ENCODE measurements at regions not wholly inside any gene's neighbourhood (a gene's known extent, or its start where the extent isn't known, plus 50 kb on each side); places are given as distances from the start of the nearest gene placed in this dataset.

DNA sequence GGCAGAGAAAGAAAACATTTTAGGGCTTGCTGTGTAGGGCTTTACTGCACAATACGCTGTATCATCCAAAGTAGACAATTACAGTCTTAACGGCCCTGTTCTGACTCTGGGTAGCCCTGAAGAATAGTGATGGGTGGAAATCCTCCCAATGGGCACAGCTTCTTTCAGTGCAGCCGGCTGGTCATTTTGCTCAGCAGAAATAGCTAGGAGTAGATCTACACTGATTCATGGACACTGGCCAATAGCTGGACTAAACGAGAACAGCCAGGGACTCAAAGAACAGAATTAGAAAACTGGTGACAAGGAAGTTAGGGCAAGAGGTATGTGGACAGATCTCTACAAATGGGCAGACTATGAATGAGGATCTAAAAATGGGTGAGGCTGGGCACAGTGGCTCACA lies 69.3 kb downstream of the IARS1 start:
- no peaks in the 10 kb centered on the region for H3K9me2 ChIP-seq (replicated peaks; ENCODE audit: control insufficient read depth, low read length)
- no peaks in the 10 kb centered on the region for H3K4me1 ChIP-seq (ENCODE audit: control insufficient read depth, low read length)
- H3F3A ChIP-seq (ENCODE audit: control insufficient read depth, insufficient read depth): no peaks in the 10 kb centered on the region
- H3K9me3 ChIP-seq (ENCODE audit: control insufficient read depth, insufficient read depth, low read length): no peaks in the 10 kb centered on the region
- no peak overlapping the region for H3K27ac ChIP-seq (ENCODE audit: low read depth, low read length)
- peaks cover 72% of the 10 kb centered on the region for H3K36me3 ChIP-seq (ENCODE audit: control insufficient read depth, low read length)
- no peak overlapping the region for H3K4me2 ChIP-seq (ENCODE audit: low read length)
- no peaks in the 10 kb centered on the region for H4K20me1 ChIP-seq (ENCODE audit: control insufficient read depth, insufficient read depth, low read depth, low read length)
- peaks cover 36% of the 10 kb centered on the region for H3K79me2 ChIP-seq (ENCODE audit: control insufficient read depth, low read length)
- no peaks in the 10 kb centered on the region for H3K27me3 ChIP-seq (ENCODE audit: control insufficient read depth, low read length)
- TF ChIP-seq, protein P1, sequence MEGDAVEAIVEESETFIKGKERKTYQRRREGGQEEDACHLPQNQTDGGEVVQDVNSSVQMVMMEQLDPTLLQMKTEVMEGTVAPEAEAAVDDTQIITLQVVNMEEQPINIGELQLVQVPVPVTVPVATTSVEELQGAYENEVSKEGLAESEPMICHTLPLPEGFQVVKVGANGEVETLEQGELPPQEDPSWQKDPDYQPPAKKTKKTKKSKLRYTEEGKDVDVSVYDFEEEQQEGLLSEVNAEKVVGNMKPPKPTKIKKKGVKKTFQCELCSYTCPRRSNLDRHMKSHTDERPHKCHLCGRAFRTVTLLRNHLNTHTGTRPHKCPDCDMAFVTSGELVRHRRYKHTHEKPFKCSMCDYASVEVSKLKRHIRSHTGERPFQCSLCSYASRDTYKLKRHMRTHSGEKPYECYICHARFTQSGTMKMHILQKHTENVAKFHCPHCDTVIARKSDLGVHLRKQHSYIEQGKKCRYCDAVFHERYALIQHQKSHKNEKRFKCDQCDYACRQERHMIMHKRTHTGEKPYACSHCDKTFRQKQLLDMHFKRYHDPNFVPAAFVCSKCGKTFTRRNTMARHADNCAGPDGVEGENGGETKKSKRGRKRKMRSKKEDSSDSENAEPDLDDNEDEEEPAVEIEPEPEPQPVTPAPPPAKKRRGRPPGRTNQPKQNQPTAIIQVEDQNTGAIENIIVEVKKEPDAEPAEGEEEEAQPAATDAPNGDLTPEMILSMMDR (IDR thresholded peaks at IDR 0.05; ENCODE audit: low read depth, low read length, poor library complexity, severe bottlenecking): no peak
- no peak for TF ChIP-seq EZH2phosphoT487 (IDR thresholded peaks at IDR 0.05; ENCODE audit: borderline replicate concordance, low read length)
- H3K4me3 ChIP-seq (ENCODE audit: low read length): no peak overlapping the region

DNA sequence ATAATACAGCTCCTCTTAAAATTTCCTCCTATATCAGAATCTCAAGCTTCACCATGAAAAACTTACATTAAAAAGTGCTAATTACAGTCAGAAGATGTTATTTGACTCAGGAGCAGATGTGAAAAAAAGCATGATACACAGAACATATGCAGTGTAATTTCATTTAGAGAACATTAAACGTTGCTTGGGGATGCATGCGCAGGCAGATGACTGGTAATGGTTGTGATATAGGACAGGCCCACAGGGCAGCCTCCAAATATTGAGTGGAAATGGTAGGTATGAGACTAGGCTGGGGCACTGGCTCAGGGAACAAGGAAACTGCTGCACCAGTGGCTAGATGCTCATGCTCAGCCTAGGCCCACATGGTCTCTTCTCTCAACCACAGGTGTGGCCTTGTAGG lies 69.7 kb downstream of the IARS1 start:
- no peaks in the 10 kb centered on the region for H3K27me3 ChIP-seq (ENCODE audit: control insufficient read depth, low read length)
- no peaks in the 10 kb centered on the region for H3K4me1 ChIP-seq (ENCODE audit: control insufficient read depth, low read length)
- no peaks in the 10 kb centered on the region for H3K9me2 ChIP-seq (replicated peaks; ENCODE audit: control insufficient read depth, low read length)
- H3K9me3 ChIP-seq (ENCODE audit: control insufficient read depth, insufficient read depth, low read length): no peaks in the 10 kb centered on the region
- no peaks in the 10 kb centered on the region for H4K20me1 ChIP-seq (ENCODE audit: control insufficient read depth, insufficient read depth, low read depth, low read length)
- peaks cover 36% of the 10 kb centered on the region for H3K79me2 ChIP-seq (ENCODE audit: control insufficient read depth, low read length)
- H3K27ac ChIP-seq (ENCODE audit: low read depth, low read length): no peak overlapping the region
- no peaks in the 10 kb centered on the region for H3F3A ChIP-seq (ENCODE audit: control insufficient read depth, insufficient read depth)
- no peak overlapping the region for H3K4me3 ChIP-seq (ENCODE audit: low read length)
- peaks cover 69% of the 10 kb centered on the region for H3K36me3 ChIP-seq (ENCODE audit: control insufficient read depth, low read length)
- no peak for TF ChIP-seq EZH2phosphoT487 (IDR thresholded peaks at IDR 0.05; ENCODE audit: borderline replicate concordance, low read length)
- TF ChIP-seq, protein P1 (IDR thresholded peaks at IDR 0.05; ENCODE audit: low read depth, low read length, poor library complexity, severe bottlenecking): no peak
- no peak overlapping the region for H3K4me2 ChIP-seq (ENCODE audit: low read length)

DNA sequence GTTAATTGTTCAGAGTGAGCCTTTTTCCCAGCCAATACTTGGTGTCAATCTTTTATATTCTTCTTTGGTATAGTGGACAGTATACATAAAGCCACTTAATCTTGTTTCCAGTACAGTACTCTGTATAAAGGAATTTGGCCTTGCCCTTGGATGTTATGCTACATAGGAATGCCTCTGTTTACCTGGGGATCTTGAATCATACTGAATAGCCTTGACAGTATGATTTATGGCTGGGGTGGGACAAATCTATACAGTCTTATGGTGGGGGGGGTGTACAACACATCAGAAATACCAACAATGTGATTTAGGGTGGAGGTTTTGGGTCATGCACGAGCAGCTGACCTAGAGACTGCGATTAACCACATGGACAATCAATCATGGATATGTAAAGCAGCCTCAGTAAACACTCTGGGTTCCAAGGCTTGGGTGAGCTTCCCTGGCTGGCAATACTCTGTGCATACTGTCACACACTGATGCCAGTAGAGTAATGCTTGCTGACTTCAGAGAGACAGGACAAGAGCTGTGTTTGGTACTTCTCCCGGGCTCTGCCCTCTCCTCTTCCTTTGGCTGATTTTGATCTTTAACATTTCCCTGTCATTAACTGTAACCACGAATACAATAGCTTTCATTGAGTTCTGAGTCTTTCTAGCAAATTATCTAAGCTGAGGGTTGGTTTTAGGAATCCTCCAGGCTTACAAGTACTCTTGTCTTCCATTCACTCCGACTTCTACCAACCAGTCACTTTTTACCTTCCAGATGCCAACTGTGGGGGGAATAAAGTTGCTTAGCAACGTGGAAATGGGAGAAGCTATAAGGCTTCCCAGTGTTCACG lies 84.6 kb downstream of the IARS1 start:
- H3K4me3 ChIP-seq (ENCODE audit: low read length): no peak overlapping the region
- H3K79me2 ChIP-seq (ENCODE audit: control insufficient read depth, low read length): no peaks in the 10 kb centered on the region
- no peaks in the 10 kb centered on the region for H3K9me2 ChIP-seq (replicated peaks; ENCODE audit: control insufficient read depth, low read length)
- H4K20me1 ChIP-seq (ENCODE audit: control insufficient read depth, insufficient read depth, low read depth, low read length): no peaks in the 10 kb centered on the region; the same call in 1 of the 2 replicates
- H3K4me1 ChIP-seq (ENCODE audit: control insufficient read depth, low read length): no peaks in the 10 kb centered on the region
- no peak overlapping the region for H3K4me2 ChIP-seq (ENCODE audit: low read length)
- H3F3A ChIP-seq (ENCODE audit: control insufficient read depth, insufficient read depth): peaks cover 21% of the 10 kb centered on the region
- no peak overlapping the region for H3K27ac ChIP-seq (ENCODE audit: low read depth, low read length)
- H3K9me3 ChIP-seq (ENCODE audit: control insufficient read depth, insufficient read depth, low read length): no peaks in the 10 kb centered on the region
- TF ChIP-seq EZH2phosphoT487 (IDR thresholded peaks at IDR 0.05; ENCODE audit: borderline replicate concordance, low read length): no peak
- TF ChIP-seq, protein P1 (IDR thresholded peaks at IDR 0.05; ENCODE audit: low read depth, low read length, poor library complexity, severe bottlenecking): no peak
- no peaks in the 10 kb centered on the region for H3K27me3 ChIP-seq (ENCODE audit: control insufficient read depth, low read length)
- H3K36me3 ChIP-seq (ENCODE audit: control insufficient read depth, low read length): peaks cover 58% of the 10 kb centered on the region

Measured in DOHH2 (cell line).